Activated T-cell treated with anti-CD3 and anti-CD28 coated beads, Interleukin-2, amount 50 U/mL, for 24 hours (primary cell): ENCODE measurements at regions not wholly inside any gene's neighbourhood (a gene's known extent, or its start where the extent isn't known, plus 50 kb on each side); places are given as distances from the start of the nearest gene placed in this dataset.

Experiments
- DNase-seq: peaks from one replicate; pipeline ENCODE4 v3.0.0-alpha.2; 2020
- H3K27ac Mint-ChIP-seq: 2 replicates; pipeline ENCODE4 v1.8.0; 2020; ENCODE audit warnings: mild to moderate bottlenecking, mixed read lengths
- H3K27me3 Mint-ChIP-seq: 2 replicates; pipeline ENCODE4 v1.8.0; 2020; ENCODE audit warnings: mixed read lengths
- H3K36me3 Mint-ChIP-seq: 2 replicates; pipeline ENCODE4 v1.8.0; 2020; ENCODE audit warnings: low read depth, mixed read lengths
- H3K4me1 Mint-ChIP-seq: 2 replicates; pipeline ENCODE4 v1.8.0; 2020; ENCODE audit warnings: low read depth, mixed read lengths
- H3K4me3 Mint-ChIP-seq: 2 replicates; pipeline ENCODE4 v1.8.0; 2020; ENCODE audit warnings: mild to moderate bottlenecking, moderate library complexity, mixed read lengths
- H3K9me3 Mint-ChIP-seq: 2 replicates; pipeline ENCODE4 v1.8.0; 2020; ENCODE audit warnings: mixed read lengths

- no peak overlapping the region for H3K27ac Mint-ChIP-seq
- no peaks in the 10 kb centered on the region for H3K9me3 Mint-ChIP-seq
- no peak for DNase-seq
- no peaks in the 10 kb centered on the region for H3K36me3 Mint-ChIP-seq
- no peak overlapping the region for H3K4me3 Mint-ChIP-seq
- H3K4me1 Mint-ChIP-seq, result peaks cover 3% of the 10 kb centered on the region
- no peaks in the 10 kb centered on the region for H3K27me3 Mint-ChIP-seq
Measured at GRCh38 chr13:79725841-79726240, 244.9 kb downstream of the NDFIP2 start.

GRCh38 chr13:79724348-79725103, 243.6 kb downstream of the NDFIP2 start:
- Mint-ChIP-seq H3K27ac (no peak overlapping the region), H3K36me3 (no peaks in the 10 kb centered on the region), H3K27me3 (no peaks in the 10 kb centered on the region), H3K4me3 (no peak overlapping the region), H3K4me1 (peaks cover 3% of the 10 kb centered on the region), H3K9me3 (no peaks in the 10 kb centered on the region)
- DNase-seq, result no peak

DNA sequence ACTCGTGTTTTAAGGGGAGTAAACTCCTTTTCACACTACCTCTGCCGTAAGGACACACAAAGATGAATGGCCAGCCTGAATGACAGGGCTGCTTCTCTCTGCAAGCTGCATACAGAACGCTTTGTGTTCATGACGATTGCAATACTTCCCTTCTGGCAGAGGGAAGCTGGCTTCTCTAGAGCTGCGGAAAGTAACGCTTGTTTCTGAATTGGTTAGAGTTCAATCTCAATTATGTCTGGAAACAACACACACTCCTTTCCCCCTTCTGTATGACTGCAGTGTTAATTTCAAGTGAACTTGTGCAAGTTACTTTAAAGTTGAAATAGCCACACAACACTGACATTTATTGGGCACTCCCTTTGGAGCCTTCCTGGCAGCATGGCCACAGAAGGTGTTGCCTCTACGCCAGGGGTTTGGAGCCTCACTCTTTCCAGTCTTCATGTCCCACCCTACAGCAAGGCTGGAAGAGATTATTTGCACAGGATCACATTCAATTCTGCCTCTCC, 242.6 kb downstream of the NDFIP2 start:
- no peak for DNase-seq
- Mint-ChIP-seq H3K9me3 (peaks cover 1% of the 10 kb centered on the region), H3K4me1 (peaks cover 3% of the 10 kb centered on the region), H3K27me3 (no peaks in the 10 kb centered on the region), H3K4me3 (no peak overlapping the region), H3K27ac (no peak overlapping the region), H3K36me3 (no peaks in the 10 kb centered on the region)

DNA sequence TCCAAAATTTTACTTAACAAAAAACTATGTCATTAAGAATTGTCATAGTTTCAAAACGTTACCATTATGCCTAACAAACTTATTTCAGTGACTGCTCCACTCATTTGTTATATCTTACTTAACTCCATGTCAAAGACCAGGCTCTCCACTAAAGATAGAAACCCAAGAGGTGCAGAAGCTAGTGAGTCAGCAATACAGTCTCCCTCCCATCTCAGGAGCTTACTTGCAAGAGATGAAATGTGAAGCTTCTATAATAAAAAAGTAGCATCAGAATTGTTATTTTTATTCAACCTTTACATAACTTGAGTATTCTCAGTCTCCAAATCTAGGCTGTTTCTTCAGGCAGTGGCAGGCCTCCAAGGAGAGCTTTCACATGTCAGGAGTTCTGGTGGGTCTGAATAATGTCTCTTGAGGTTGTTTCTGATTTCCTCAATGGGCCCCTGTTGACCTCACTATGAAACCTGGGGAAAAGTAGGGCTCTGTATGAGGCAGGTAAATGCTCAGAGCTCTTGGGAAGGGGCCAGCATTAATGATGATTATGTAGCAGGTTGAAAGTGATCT, 242.0 kb downstream of the NDFIP2 start:
- Mint-ChIP-seq H3K9me3 (peaks cover 5% of the 10 kb centered on the region), H3K4me3 (no peak overlapping the region), H3K27me3 (no peaks in the 10 kb centered on the region), H3K4me1 (peaks cover 3% of the 10 kb centered on the region), H3K27ac (no peak overlapping the region), H3K36me3 (no peaks in the 10 kb centered on the region)
- DNase-seq, result no peak

DNA sequence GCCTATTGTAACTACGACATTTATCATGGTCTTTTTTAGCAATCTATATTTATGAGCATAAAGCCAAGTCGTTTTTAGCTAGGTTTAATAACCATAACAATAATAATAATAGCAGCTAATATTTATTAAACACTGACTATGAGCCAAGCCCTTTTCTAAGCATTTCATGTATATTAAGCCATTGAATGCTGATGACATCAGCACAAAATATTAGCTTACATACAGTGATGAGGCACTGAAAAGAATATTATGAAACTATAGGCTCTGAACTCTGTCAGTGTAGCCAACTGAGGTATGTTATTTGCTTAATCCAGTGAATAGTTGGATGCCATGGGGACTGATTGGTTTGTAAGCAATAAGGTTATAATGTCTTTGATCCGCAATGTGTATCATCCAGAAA, 235.2 kb downstream of the NDFIP2 start:
- no peaks in the 10 kb centered on the region for H3K4me1 Mint-ChIP-seq
- DNase-seq, result no peak
- H3K9me3 Mint-ChIP-seq, result peaks cover 5% of the 10 kb centered on the region
- no peaks in the 10 kb centered on the region for H3K27me3 Mint-ChIP-seq
- H3K36me3 Mint-ChIP-seq, result no peaks in the 10 kb centered on the region
- no peak overlapping the region for H3K27ac Mint-ChIP-seq
- H3K4me3 Mint-ChIP-seq, result no peak overlapping the region

DNA sequence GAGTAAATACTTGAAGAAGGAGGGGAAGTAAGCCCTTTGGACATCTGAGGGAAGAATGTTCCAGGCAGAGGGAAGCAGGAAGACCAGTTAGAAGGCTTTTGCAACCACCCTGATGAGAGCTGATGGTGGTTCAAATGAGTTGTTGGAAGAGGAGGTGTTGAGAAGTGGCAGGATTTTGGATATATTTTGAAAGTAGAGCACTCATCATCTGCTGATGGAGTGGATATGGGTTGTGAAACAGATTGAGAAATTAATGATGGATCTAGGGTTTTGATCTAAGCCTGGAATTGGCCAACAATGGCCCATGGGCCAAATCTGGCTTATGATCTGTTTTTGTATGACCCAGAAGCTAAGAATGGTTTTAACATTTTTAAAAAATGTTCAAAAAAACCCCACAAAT, 230.7 kb downstream of the NDFIP2 start:
- H3K36me3 Mint-ChIP-seq, result no peaks in the 10 kb centered on the region
- DNase-seq, result no peak
- no peak overlapping the region for H3K4me3 Mint-ChIP-seq
- H3K27me3 Mint-ChIP-seq, result no peaks in the 10 kb centered on the region
- no peak overlapping the region for H3K27ac Mint-ChIP-seq
- no peaks in the 10 kb centered on the region for H3K4me1 Mint-ChIP-seq
- H3K9me3 Mint-ChIP-seq, result no peaks in the 10 kb centered on the region

- Mint-ChIP-seq H3K27ac (no peak overlapping the region), H3K27me3 (no peaks in the 10 kb centered on the region), H3K9me3 (no peaks in the 10 kb centered on the region), H3K36me3 (no peaks in the 10 kb centered on the region), H3K4me3 (no peak overlapping the region), H3K4me1 (no peaks in the 10 kb centered on the region)
- DNase-seq, result no peak
Measured at GRCh38 chr13:79710376-79710775, 229.4 kb downstream of the NDFIP2 start.

DNA sequence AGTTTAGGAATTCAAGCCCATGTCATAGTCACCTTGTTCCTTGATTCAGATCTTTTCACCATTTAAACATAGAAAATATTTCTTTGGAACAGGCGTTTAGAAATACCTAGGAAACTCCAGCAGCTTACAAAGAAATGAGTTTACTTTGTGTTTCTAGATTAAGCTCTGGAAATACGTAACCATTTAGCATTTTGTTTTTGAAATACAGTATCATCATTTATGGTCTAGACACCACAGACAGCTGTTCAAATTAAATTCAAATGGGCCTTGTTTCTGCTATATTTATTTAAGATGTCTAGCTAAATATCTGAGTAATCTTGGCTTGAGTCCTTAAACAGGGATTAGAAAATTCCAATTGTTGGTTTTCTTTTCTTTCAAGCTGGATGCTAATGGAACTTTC, 228.5 kb downstream of the NDFIP2 start:
- no peaks in the 10 kb centered on the region for H3K9me3 Mint-ChIP-seq
- no peaks in the 10 kb centered on the region for H3K36me3 Mint-ChIP-seq

GRCh38 chr13:79703772-79704171, 222.8 kb downstream of the NDFIP2 start:
- H3K27ac Mint-ChIP-seq, result no peak overlapping the region
- no peaks in the 10 kb centered on the region for H3K4me1 Mint-ChIP-seq
- no peaks in the 10 kb centered on the region for H3K27me3 Mint-ChIP-seq
- H3K9me3 Mint-ChIP-seq, result no peaks in the 10 kb centered on the region
- H3K4me3 Mint-ChIP-seq, result no peak overlapping the region
- no peaks in the 10 kb centered on the region for H3K36me3 Mint-ChIP-seq
- no peak for DNase-seq

More for the DNA sequence above, 228.5 kb downstream of the NDFIP2 start:
- H3K4me3 Mint-ChIP-seq, result no peak overlapping the region
- no peaks in the 10 kb centered on the region for H3K27me3 Mint-ChIP-seq
- H3K27ac Mint-ChIP-seq, result no peak overlapping the region
- no peak for DNase-seq
- no peaks in the 10 kb centered on the region for H3K4me1 Mint-ChIP-seq

GRCh38 chr13:79695754-79696153, 214.8 kb downstream of the NDFIP2 start:
- Mint-ChIP-seq H3K4me3 (no peak overlapping the region), H3K36me3 (no peaks in the 10 kb centered on the region), H3K4me1 (no peaks in the 10 kb centered on the region), H3K9me3 (no peaks in the 10 kb centered on the region), H3K27ac (no peak overlapping the region), H3K27me3 (no peaks in the 10 kb centered on the region)
- no peak for DNase-seq

DNA sequence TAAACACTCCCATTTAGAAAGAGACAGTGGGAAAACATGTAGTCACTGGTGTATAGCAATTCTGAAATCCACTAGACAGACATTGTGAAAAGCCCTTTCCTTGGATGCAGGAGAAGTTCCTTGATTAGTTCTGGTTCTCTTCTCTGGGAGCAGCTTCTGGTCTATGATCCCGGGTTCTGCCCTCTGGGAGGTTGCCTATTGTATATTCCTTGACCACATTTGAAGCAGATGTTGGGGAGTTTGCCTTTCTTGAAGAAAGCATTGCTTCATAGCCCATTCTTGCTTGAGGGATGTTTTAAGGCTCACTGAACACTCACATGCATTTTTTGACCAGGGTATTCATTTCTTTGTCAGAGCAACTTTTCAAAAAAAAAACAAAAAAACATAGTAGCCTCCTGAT, 211.9 kb downstream of the NDFIP2 start:
- Mint-ChIP-seq H3K4me3 (no peak overlapping the region), H3K9me3 (no peaks in the 10 kb centered on the region), H3K27me3 (no peaks in the 10 kb centered on the region), H3K4me1 (no peaks in the 10 kb centered on the region), H3K36me3 (no peaks in the 10 kb centered on the region), H3K27ac (no peak overlapping the region)
- DNase-seq, result no peak

DNA sequence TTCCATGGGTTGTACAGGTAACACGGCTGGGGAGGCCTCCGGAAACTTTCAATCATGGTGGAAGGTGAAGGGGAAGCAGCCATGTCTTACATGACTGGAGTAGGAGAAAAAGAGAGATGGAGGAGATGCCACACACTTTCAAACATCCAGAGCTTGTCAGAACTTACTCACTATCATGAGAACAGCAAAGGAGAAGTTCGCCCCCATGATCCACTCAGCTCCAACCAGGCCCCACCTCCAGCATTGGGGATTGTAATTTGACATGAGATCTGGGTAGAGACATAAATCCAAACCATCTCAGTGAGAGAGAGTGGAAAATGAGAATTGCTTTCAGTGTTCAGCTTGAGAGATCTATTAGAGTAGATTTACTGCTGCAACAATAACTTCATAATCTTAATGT, 210.9 kb downstream of the NDFIP2 start:
- no peaks in the 10 kb centered on the region for H3K9me3 Mint-ChIP-seq
- no peaks in the 10 kb centered on the region for H3K4me1 Mint-ChIP-seq
- H3K27me3 Mint-ChIP-seq, result no peaks in the 10 kb centered on the region
- no peak overlapping the region for H3K4me3 Mint-ChIP-seq
- DNase-seq, result no peak
- no peaks in the 10 kb centered on the region for H3K36me3 Mint-ChIP-seq
- no peak overlapping the region for H3K27ac Mint-ChIP-seq

GRCh38 chr13:79688741-79689140, 207.8 kb downstream of the NDFIP2 start:
- Mint-ChIP-seq H3K27ac (no peak overlapping the region), H3K4me1 (no peaks in the 10 kb centered on the region), H3K9me3 (no peaks in the 10 kb centered on the region), H3K27me3 (no peaks in the 10 kb centered on the region), H3K4me3 (no peak overlapping the region), H3K36me3 (no peaks in the 10 kb centered on the region)
- no peak for DNase-seq

- Mint-ChIP-seq H3K9me3 (peaks cover 3% of the 10 kb centered on the region), H3K36me3 (no peaks in the 10 kb centered on the region), H3K4me1 (no peaks in the 10 kb centered on the region), H3K27ac (no peak overlapping the region), H3K4me3 (no peak overlapping the region), H3K27me3 (no peaks in the 10 kb centered on the region)
- DNase-seq, result no peak
Measured at GRCh38 chr13:79686441-79686840, 205.5 kb downstream of the NDFIP2 start.

GRCh38 chr13:79684371-79684770, 203.4 kb downstream of the NDFIP2 start:
- Mint-ChIP-seq H3K9me3 (peaks cover 3% of the 10 kb centered on the region), H3K4me1 (no peaks in the 10 kb centered on the region), H3K4me3 (no peak overlapping the region), H3K27ac (no peak overlapping the region), H3K27me3 (no peaks in the 10 kb centered on the region), H3K36me3 (no peaks in the 10 kb centered on the region)
- DNase-seq, result no peak
